ENCODE measurements at regions not wholly inside any gene's neighbourhood (a gene's known extent, or its start where the extent isn't known, plus 50 kb on each side); places are given as distances from the start of the nearest gene placed in this dataset.

GRCh38 chr4:123107444-123108252 is 185.3 kb upstream of the NUDT6 start:
- Mint-ChIP-seq H3K9me3 (no peaks in the 10 kb centered on the region), H3K27ac (no peak overlapping the region), H3K36me3 (no peaks in the 10 kb centered on the region)
- no peak for ATAC-seq
- no peak for DNase-seq (ENCODE audit: low spot score in 2 of 2)

DNA sequence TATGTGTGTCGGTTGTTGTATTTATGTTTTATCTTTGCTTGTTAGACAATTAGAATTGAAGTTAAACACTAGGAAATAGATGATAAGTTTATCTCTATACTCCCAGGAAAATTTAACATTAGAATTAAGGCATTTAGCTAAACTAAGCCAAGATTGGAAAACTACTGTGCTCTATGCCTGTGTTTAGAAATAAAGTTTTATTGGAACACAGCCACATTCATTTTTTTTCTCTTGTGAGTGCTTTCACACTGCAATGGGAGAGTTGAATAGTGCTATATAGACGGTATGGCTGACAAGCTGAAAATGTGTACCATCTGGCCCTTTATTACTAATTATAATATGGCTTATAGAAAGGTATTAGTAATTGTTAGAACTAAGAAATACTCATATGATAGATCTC is 186.7 kb upstream of the NUDT6 start:
- DNase-seq (ENCODE audit: low spot score in 2 of 2) (no peak), ATAC-seq (no peak)
- H3K27ac Mint-ChIP-seq = no peak overlapping the region
- no peaks in the 10 kb centered on the region for H3K9me3 Mint-ChIP-seq
- peaks cover 0 to 12% of the 10 kb centered on the region in 2 donors for H3K36me3 Mint-ChIP-seq

- ATAC-seq = no peak
- no peak overlapping the region for H3K27ac Mint-ChIP-seq
- no peak for DNase-seq (ENCODE audit: low spot score in 2 of 2)
- peaks cover 0 to 12% of the 10 kb centered on the region in 2 donors for H3K36me3 Mint-ChIP-seq
- no peaks in the 10 kb centered on the region for H3K9me3 Mint-ChIP-seq
These were observed 187.8 kb upstream of the NUDT6 start for GRCh38 chr4:123110147-123110546.

DNA sequence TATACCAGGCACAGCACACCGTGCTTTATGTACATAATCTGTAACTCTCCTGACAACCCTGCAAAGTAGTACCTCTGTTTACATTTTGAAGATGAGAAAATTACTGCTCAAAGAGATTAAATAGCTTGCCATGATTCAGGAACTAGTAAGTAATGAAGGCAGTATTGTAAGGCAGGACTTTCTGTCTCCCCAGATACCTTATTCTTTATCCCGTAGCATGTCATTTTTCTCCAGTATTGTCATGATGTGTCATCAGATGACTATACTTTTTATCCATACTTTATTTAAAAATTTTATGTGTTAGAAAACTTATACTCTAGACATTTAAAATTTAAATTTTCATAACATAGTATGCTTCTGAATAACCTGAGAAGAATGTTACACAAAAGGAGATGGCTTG is 188.3 kb upstream of the NUDT6 start:
- Mint-ChIP-seq H3K9me3 (no peaks in the 10 kb centered on the region), H3K27ac (no peak overlapping the region), H3K36me3 (peaks cover 0 to 12% of the 10 kb centered on the region in 2 donors)
- ATAC-seq (no peak), DNase-seq (ENCODE audit: low spot score in 2 of 2) (no peak)

DNA sequence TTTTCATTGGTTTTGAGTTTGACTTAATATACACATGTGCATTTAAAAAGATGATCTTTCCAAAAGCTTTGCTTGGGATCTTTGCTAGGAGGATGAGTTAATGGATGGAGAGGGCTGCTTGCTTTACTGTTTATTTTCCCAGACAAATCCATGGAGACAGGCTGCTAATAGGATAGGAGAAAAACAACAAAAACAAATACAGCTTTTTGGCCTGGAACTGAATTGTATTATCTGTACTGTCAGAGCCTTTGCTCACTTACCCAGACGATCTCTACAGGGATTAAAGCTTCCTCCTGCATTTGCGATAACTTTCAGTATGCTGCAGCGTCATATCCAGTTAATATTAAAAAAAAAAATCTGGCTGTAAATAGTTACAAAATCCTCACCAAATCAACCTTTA is 190.8 kb upstream of the NUDT6 start:
- no peak overlapping the region for H3K27ac Mint-ChIP-seq
- no peaks in the 10 kb centered on the region for H3K9me3 Mint-ChIP-seq
- DNase-seq (ENCODE audit: low spot score in 2 of 2) = no peak
- ATAC-seq = no peak
- H3K36me3 Mint-ChIP-seq = peaks cover 0 to 12% of the 10 kb centered on the region in 2 donors

- ATAC-seq (peak in 1 of 2 donors; percentile 20), DNase-seq (ENCODE audit: low spot score in 2 of 2) (no peak)
- H3K27ac Mint-ChIP-seq = no peak overlapping the region
- H3K36me3 Mint-ChIP-seq = peaks cover 0 to 12% of the 10 kb centered on the region in 2 donors
- H3K9me3 Mint-ChIP-seq = no peaks in the 10 kb centered on the region
These were observed 191.9 kb upstream of the NUDT6 start for GRCh38 chr4:123114084-123114914.

GRCh38 chr4:123114915-123115756 is 192.7 kb upstream of the NUDT6 start:
- Mint-ChIP-seq H3K9me3 (no peaks in the 10 kb centered on the region), H3K27ac (no peak overlapping the region), H3K36me3 (peaks cover 0 to 12% of the 10 kb centered on the region in 2 donors)
- no peak for ATAC-seq
- no peak for DNase-seq (ENCODE audit: low spot score in 2 of 2)

DNA sequence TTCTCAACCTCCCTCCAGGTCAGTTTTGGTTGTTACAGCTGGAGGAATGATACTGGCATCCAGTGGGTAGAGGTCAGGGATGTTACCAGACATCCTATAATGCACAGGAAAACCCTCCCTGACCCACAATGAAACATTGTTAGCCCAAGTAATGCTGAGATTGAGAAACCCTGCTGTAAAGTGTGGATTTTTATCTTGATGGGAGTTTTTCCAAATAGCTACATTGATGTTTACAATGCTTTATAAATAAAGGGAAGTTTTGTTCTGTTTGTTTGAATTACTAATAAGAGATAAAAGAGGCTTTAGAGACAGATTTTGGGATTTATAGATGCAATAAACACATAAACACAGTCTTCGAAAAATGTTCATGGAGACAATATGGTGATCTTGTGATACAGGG is 194.0 kb upstream of the NUDT6 start:
- no peak for DNase-seq (ENCODE audit: low spot score in 2 of 2)
- H3K9me3 Mint-ChIP-seq = no peaks in the 10 kb centered on the region
- no peak overlapping the region for H3K27ac Mint-ChIP-seq
- ATAC-seq = no peak
- peaks cover 0 to 12% of the 10 kb centered on the region in 2 donors for H3K36me3 Mint-ChIP-seq

- H3K9me3 Mint-ChIP-seq = no peaks in the 10 kb centered on the region
- peaks cover 0 to 6% of the 10 kb centered on the region in 2 donors for H3K36me3 Mint-ChIP-seq
- DNase-seq (ENCODE audit: low spot score in 2 of 2) = no peak
- no peak for ATAC-seq
- H3K27ac Mint-ChIP-seq = no peak overlapping the region
These were observed 198.1 kb upstream of the NUDT6 start for GRCh38 chr4:123120473-123120872.

DNA sequence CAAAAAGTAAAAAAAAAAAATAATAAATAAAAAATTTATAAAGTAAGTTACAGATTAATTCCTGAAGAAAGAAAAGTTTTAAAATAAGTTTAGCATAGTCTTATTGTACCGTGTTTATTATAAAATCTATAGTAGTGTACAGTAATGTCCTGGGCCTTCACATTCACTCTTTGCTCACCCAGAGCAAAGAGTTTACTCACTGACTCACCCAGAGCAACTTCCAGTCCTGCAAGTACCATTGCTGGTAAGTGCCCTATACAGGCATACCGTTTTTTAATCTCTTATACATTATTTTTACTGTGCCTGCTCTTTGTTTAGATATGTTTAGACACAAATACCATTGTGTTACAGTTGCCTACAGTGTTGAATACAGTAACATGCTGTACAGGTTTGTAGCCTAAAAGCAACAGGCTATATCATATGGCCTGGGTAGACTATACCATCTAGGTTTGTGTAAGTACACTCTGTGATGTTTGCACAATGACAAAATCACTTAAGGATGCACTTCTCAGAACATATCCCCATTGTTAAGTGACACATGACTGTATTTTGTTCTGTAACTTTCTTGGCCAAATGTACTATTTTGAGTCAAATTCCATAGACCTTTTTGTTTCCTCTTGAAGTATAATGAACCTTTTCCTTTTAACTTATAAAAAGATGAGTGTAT is 199.0 kb upstream of the NUDT6 start:
- Mint-ChIP-seq H3K36me3 (peaks cover 0 to 6% of the 10 kb centered on the region in 2 donors), H3K9me3 (no peaks in the 10 kb centered on the region), H3K27ac (no peak overlapping the region)
- ATAC-seq (no peak), DNase-seq (ENCODE audit: low spot score in 2 of 2) (no peak)

GRCh38 chr4:123125477-123125876 is 203.1 kb upstream of the NUDT6 start:
- DNase-seq (ENCODE audit: low spot score in 2 of 2) (no peak), ATAC-seq (no peak)
- no peak overlapping the region for H3K27ac Mint-ChIP-seq
- peaks cover 0 to 6% of the 10 kb centered on the region in 2 donors for H3K36me3 Mint-ChIP-seq
- H3K9me3 Mint-ChIP-seq = no peaks in the 10 kb centered on the region

DNA sequence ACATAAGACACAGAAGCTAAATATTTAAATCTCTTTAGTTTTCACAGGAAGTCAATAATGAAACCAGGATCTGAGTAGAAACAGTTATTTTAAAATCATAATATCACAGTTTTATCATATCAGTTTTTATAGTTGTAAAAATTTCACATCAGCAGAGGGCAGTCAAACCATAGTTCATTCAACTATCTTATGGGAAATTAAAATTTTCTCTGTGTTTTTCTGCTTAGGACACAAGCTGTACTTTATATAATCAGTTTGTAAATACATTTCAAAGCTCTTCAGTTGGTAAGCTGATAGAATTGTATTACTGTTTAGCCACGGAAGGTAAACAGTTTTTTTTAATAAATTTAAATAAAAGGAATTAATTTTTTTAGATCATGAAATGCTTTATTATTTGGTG is 204.8 kb upstream of the NUDT6 start:
- DNase-seq (ENCODE audit: low spot score in 2 of 2) (no peak), ATAC-seq (no peak)
- H3K9me3 Mint-ChIP-seq = no peaks in the 10 kb centered on the region
- H3K36me3 Mint-ChIP-seq = no peaks in the 10 kb centered on the region
- no peak overlapping the region for H3K27ac Mint-ChIP-seq

DNA sequence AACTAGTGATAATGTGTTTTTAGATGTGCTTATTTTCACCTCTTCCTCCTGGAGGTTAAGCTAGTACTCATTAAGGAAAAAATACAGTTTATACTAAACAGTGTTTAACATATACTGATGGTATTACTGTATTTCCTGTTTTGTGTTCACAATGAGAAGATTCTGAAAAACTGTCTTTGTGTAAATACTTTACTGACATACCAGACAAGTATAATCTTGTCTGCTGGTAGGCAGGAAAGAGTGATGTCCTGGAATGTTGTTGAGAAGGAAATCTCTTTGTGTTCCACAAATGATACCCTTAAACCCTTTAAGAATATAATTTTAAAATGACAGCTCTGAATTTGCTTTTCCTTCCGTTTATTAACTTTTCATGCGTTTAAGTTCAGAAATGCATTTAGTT is 205.5 kb upstream of the NUDT6 start:
- Mint-ChIP-seq H3K36me3 (no peaks in the 10 kb centered on the region), H3K9me3 (no peaks in the 10 kb centered on the region), H3K27ac (no peak overlapping the region)
- ATAC-seq (no peak), DNase-seq (ENCODE audit: low spot score in 2 of 2) (no peak)

DNA sequence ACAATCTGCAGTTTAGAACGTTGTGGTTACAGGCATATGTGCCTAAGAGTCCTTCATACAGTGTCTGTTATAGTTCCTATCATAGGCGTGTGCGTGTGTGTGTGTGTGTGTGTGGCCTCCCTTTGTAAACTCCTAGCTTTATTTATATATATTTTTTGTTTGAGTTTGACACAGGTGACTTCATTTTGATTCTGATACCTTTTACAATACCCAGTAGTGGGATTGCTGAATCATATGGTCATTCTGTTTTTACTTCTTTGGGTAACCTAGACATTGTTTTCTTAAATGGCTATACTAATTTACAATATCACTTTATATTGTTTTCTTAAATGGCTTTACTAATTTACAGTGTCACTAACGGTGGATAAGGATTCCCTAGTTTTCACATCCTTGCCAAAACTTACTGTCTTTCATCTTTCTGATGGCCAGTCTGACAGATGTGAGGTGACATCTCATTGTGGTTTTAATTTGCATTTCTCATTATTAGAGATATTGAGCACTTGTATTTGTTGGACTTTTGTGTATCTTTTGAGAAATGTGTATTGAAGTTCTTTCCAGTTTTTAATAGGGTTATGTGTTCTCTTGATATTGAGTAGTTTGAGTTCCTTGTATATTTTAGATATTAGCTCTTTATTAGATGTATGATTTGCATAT is 211.1 kb upstream of the NUDT6 start:
- no peaks in the 10 kb centered on the region for H3K36me3 Mint-ChIP-seq
- H3K27ac Mint-ChIP-seq = no peak overlapping the region
- ATAC-seq (no peak), DNase-seq (ENCODE audit: low spot score in 2 of 2) (no peak)
- no peaks in the 10 kb centered on the region for H3K9me3 Mint-ChIP-seq

- Mint-ChIP-seq H3K27ac (no peak overlapping the region), H3K36me3 (peaks cover 8 to 13% of the 10 kb centered on the region in 2 donors), H3K9me3 (no peaks in the 10 kb centered on the region)
- ATAC-seq (no peak), DNase-seq (ENCODE audit: low spot score in 2 of 2) (no peak)
These were observed 222.2 kb upstream of the NUDT6 start for GRCh38 chr4:123144616-123145015.

GRCh38 chr4:123158576-123158975 is 236.2 kb upstream of the NUDT6 start:
- Mint-ChIP-seq H3K9me3 (no peaks in the 10 kb centered on the region), H3K36me3 (no peaks in the 10 kb centered on the region), H3K27ac (no peak overlapping the region)
- DNase-seq (ENCODE audit: low spot score in 2 of 2) (no peak), ATAC-seq (no peak)
